HG02981 (cell line): ENCODE measurements at regions not wholly inside any gene's neighbourhood (a gene's known extent, or its start where the extent isn't known, plus 50 kb on each side); places are given as distances from the start of the nearest gene placed in this dataset.

Experiments
- ATAC-seq: cut with Tn5 transposase; IDR thresholded peaks from one replicate; pipeline ENCODE4 v1.9.1; 2021; ENCODE audit warnings: mild to moderate bottlenecking, moderate library complexity; ENCODE audit not compliant: unreplicated experiment

GRCh38 chr15:46766021-46766420 lies 951.3 kb upstream of the SEMA6D start:
- no peak for ATAC-seq

GRCh38 chr15:46768287-46768686 lies 949.0 kb upstream of the SEMA6D start:
- no peak for ATAC-seq

DNA sequence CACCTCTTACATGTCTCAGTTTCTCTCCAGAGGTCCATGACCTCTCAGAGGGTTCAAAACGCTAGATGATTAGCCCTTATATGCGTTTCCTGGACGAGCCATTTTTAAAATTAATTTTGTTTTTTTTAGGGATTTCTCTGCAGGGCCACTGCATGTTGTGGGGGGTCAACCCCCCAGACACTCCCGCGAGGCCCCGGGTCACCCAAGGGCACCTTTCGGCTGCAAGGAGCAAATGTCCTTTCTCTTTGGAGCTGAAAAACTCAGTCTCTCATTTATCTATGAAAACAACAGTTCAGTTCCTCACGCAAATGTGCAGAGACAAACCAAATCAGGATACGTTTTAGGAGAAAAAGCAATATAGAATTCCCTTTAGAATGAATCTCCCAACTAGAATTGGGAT lies 944.3 kb upstream of the SEMA6D start:
- ATAC-seq, result no peak

DNA sequence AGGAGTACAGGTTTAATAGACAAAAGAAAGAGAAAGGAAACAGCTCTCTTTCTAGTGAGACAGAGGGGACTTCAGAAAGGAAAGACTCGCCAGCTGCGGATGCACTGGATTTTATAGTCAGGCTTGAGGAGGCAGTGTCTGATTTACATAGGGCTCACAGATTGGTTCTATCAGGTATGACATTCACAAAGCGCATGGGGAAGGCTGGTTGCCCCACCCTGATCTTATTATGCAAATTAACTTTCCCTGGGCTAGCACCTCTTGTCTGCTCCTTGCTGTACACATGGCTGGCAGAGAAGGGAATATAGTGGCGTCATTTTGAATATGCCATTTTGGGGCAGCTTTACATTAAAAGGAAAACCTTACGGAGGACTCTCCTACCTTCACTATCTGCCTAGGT lies 938.4 kb upstream of the SEMA6D start:
- ATAC-seq, result no peak

- ATAC-seq, result no peak
Observed at GRCh38 chr15:46786590-46787285, 930.6 kb upstream of the SEMA6D start.

DNA sequence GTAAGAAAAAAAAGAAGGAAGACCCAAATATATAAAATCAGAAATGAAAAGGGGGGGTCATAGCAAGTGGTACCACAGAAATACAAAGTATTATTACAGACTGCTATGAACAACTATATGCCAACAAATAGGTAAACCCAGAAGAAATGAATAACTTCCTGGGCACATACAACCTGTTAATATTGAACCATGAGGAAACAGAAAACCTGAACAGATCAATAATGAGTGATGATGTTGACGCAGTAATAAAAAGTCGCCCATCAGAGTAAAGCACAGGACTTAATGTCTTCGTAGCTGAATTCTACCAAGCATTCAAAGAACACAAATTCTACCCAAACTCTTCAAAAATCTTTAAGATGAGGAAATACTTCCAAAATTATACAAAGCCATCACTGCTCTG lies 921.6 kb upstream of the SEMA6D start:
- no peak for ATAC-seq

- no peak for ATAC-seq
Observed at GRCh38 chr15:46808834-46809233, 908.5 kb upstream of the SEMA6D start.

GRCh38 chr15:46815240-46815639 lies 902.1 kb upstream of the SEMA6D start:
- no peak for ATAC-seq

DNA sequence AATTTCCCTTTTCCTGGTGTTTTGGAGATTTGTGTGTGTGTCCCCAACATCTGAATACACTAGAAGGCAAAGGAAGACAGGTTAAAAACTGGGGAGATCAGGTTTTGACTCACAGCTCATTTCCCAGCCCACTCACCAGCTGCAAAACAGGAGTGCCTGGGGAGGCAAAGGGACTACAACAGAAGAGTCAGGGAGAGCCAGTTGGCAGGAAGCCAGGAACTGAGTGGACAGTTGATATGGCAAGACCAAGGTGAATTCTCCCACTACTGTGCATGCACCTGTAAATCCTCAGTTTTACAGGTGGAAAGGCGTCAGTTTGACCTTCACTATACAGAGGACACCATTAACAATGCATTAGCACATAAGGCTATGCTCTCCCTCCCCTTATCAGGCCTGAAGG lies 901.5 kb upstream of the SEMA6D start:
- ATAC-seq, result no peak

DNA sequence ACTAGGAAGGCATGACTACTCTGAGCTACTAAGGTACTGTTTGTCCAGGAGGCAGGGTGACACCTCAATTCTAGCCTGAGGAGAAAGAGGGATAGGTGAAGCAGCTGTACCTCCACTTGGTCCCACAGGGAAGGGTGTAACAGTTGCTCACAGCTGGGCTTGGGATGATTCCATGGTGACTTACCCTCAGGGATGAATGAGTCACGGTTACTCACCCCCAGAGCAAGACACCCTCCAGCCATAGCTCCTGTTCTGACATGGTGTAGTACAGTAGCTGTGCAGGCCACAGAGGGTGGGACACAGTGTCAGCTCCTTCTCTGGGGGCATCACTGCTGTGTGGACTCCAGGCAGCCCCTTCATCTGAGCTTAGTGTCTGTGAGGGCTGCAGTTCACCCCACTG lies 868.6 kb upstream of the SEMA6D start:
- no peak for ATAC-seq

DNA sequence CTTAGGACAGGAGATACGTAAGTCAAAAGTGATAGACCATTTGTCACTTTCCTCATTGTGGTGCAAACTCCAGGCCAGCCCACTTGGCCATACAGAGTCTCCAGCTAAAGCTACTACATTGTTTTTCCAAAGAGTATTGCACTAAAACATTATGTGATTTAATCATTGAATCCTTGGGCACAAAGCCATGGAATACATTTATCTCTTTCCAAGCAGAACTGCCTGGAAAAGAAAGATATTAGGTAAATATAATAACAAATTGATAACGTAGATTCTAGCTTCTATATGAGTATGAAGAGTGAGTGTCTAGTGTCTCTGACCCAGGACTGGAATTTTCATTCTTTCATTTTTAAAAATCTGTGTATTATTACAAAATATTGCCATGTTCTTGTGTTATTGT lies 863.7 kb upstream of the SEMA6D start:
- ATAC-seq, result no peak

DNA sequence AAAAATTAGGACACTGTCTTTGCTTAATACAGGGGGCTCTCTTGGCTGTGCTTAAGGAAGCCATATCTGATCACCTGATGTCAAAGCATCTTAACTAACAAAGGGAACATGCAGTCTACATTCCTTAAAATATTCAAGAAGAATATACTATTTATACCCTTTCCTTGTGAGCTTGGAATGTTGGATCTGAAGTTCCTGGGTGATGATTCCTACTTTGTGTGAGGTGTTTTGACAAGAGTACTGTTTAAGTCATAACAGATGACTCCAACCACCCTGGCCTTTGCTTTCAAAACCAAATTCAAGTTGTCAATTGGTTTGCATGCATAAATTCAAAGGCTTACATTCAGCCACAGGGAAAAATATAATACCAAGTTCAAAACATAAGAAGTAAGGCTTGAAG lies 862.7 kb upstream of the SEMA6D start:
- no peak for ATAC-seq

DNA sequence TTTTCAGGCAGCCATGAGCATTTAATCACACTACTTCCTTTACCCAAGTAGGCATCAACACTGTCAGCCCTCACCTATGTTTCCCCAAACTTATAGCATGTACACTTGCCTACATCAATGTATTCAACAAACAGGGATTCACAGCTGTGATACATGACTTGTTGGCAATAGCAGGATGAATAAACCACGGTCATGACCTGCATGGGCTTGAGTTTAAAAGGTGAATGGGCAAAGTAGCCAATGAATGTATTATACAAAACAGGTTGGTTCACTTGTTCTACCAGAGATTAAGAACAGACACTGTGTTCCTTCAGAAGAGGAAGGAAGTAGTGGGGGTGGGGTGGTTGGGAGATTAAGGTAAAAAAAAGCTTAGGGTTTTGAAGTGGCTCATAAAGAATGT lies 861.9 kb upstream of the SEMA6D start:
- ATAC-seq, result no peak

GRCh38 chr15:46856839-46857502 lies 860.3 kb upstream of the SEMA6D start:
- no peak for ATAC-seq

DNA sequence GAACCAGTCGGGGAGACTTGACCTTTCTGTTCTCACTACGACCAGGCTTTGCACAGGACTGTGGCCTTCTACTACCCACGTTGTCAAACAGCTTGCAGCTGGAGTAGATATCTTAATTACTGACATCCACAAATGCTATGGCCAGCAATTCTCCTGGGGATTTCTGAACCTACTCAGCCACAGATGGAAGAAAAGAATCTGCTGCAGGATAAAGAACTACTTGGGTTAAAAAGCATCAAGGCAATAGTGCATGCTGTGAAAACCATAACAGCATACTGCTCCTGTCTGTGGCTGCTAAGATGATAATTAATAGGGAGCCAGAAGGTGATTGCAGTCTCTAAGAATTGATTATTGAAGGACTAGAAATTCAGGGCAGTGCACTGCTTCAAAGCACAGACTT lies 859.2 kb upstream of the SEMA6D start:
- ATAC-seq, result no peak

DNA sequence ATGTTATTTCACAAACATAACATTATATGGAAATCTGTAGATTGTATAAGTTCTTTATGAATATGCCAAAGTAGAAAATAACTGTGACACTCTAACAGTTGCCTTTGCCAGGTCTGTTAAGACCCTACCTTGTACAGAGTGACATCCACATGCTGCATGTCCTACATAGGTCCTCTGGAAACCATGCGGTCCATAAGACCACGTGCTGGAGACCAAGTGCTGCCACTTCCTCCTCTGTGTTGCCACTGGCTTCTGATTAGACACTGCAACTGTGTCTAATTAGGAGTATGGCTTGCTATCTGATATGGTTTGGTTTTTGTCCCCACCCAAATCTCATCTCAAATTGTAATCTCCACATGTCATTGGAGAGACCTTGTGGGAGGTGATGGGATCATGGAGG lies 855.5 kb upstream of the SEMA6D start:
- no peak for ATAC-seq

GRCh38 chr15:46865155-46865554 lies 852.1 kb upstream of the SEMA6D start:
- no peak for ATAC-seq

DNA sequence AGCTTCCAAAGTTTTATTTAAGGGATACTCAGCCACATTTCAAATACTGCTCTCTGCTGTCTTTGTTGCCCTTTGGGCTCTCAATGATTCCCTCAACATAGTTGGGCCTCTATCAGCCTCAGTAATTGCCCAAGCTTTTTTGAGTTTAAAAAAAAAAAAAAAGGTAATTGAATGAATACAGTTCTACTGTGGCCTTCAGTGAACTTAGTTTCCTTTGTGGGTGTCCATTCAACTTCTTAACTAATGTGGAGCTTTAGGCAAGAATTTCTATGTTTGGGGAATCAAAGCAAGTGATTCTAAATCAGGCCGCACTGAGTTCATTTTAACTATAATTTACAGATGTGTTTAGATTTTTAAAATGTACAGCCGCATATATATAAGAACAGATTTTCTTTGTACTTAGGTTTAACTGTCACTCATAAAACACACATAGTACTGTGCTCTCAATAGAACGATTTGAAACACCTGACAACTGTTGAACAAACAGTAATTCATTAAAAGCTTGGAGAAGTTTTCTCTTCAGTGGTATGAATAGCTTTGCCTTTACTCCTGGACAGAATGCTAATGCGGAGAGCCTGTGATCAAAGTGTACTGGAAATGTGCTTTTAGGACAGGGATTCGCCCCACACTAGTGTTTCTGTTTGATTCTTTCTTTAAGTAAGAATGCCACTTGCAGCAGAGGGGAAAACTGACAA lies 844.9 kb upstream of the SEMA6D start:
- ATAC-seq, result no peak

GRCh38 chr15:46872981-46873330 lies 844.3 kb upstream of the SEMA6D start:
- no peak for ATAC-seq

- ATAC-seq, result no peak
Observed at GRCh38 chr15:46879032-46879770, 838.1 kb upstream of the SEMA6D start.

GRCh38 chr15:46880791-46881190 lies 836.5 kb upstream of the SEMA6D start:
- no peak for ATAC-seq
